H9 (cell line): ENCODE measurements at regions not wholly inside any gene's neighbourhood (a gene's known extent, or its start where the extent isn't known, plus 50 kb on each side); places are given as distances from the start of the nearest gene placed in this dataset.

Experiments used
- DNase-seq: peaks from one replicate; pipeline ENCODE4 v3.0.0-alpha.2; 2017
- H2AFZ ChIP-seq: one replicate; pipeline ENCODE4 v1.6.1; 2013; ENCODE audit warnings: mild to moderate bottlenecking, low read length, control low read depth, moderate library complexity
- H2AK5ac ChIP-seq: 2 replicates; pipeline ENCODE4 v1.6.1; 2013; ENCODE audit warnings: low read length, control low read depth, mixed read lengths; ENCODE audit not compliant: insufficient read length
- H2BK120ac ChIP-seq: one replicate; pipeline ENCODE4 v1.6.1; 2013; ENCODE audit warnings: low read depth, mild to moderate bottlenecking, low read length, control low read depth, inconsistent platforms; ENCODE audit not compliant: poor library complexity, severe bottlenecking
- H2BK12ac ChIP-seq: 2 replicates; pipeline ENCODE4 v1.6.1; 2013; ENCODE audit warnings: low read length, control low read depth, mixed read lengths, low read depth; ENCODE audit not compliant: insufficient read length
- H2BK15ac ChIP-seq: 2 replicates; pipeline ENCODE4 v1.6.1; 2013; ENCODE audit warnings: low read depth, low read length, control low read depth
- H2BK20ac ChIP-seq: one replicate; pipeline ENCODE4 v1.6.1; 2013; ENCODE audit warnings: low read depth, mild to moderate bottlenecking, low read length, control low read depth, inconsistent platforms; ENCODE audit not compliant: poor library complexity, severe bottlenecking
- H2BK5ac ChIP-seq: 2 replicates; pipeline ENCODE4 v1.6.1; 2013; ENCODE audit warnings: low read length, control low read depth, mixed read lengths; ENCODE audit not compliant: insufficient read length
- H3K14ac ChIP-seq: 2 replicates; pipeline ENCODE4 v1.6.1; 2013; ENCODE audit warnings: low read length, control low read depth; ENCODE audit not compliant: insufficient read depth
- H3K18ac ChIP-seq: 2 replicates; pipeline ENCODE4 v1.6.1; 2013; ENCODE audit warnings: low read depth, mild to moderate bottlenecking, mixed read lengths, low read length, control low read depth; ENCODE audit not compliant: insufficient read length
- H3K23ac ChIP-seq: 2 replicates; pipeline ENCODE4 v1.6.1; 2013; ENCODE audit warnings: low read length, control low read depth, mixed read lengths, low read depth; ENCODE audit not compliant: insufficient read length
- H3K23me2 ChIP-seq: 2 replicates; pipeline ENCODE4 v1.6.1; 2013; ENCODE audit warnings: low read depth, mild to moderate bottlenecking, mixed read lengths, low read length, control low read depth; ENCODE audit not compliant: insufficient read length, poor library complexity, severe bottlenecking
- H3K27ac ChIP-seq: 2 replicates; pipeline ENCODE4 v1.5.1; 2013; ENCODE audit warnings: low read length, control low read depth, mixed read lengths, low read depth; ENCODE audit not compliant: insufficient read length
- H3K27me3 ChIP-seq: 2 replicates; pipeline ENCODE4 v1.6.1; 2013; ENCODE audit warnings: low read length, control low read depth, inconsistent platforms; ENCODE audit not compliant: insufficient read depth
- H3K4ac ChIP-seq: 2 replicates; pipeline ENCODE4 v1.6.1; 2013; ENCODE audit warnings: low read depth, mild to moderate bottlenecking, control low read depth, inconsistent platforms, low read length, moderate library complexity
- H3K4me1 ChIP-seq: 2 replicates; pipeline ENCODE4 v1.6.1; 2013; ENCODE audit warnings: low read length, control low read depth, inconsistent platforms; ENCODE audit not compliant: insufficient read depth
- H3K4me2 ChIP-seq: 2 replicates; pipeline ENCODE4 v1.6.1; 2013; ENCODE audit warnings: low read length, control low read depth, mixed read lengths; ENCODE audit not compliant: insufficient read length, insufficient read depth
- H3K56ac ChIP-seq: 2 replicates; pipeline ENCODE4 v1.6.1; 2013; ENCODE audit warnings: low read depth, mild to moderate bottlenecking, mixed read lengths, low read length, control low read depth; ENCODE audit not compliant: insufficient read length
- H3K79me1 ChIP-seq: 2 replicates; pipeline ENCODE4 v1.6.1; 2013; ENCODE audit warnings: low read depth, mild to moderate bottlenecking, moderate library complexity, low read length, control low read depth, inconsistent platforms; ENCODE audit not compliant: insufficient read depth, poor library complexity, severe bottlenecking
- H3K79me2 ChIP-seq: 2 replicates; pipeline ENCODE4 v1.6.1; 2013; ENCODE audit warnings: low read length, control low read depth, inconsistent platforms; ENCODE audit not compliant: insufficient read depth
- H3K9ac ChIP-seq: 2 replicates; pipeline ENCODE4 v1.6.1; 2013; ENCODE audit warnings: low read length, control low read depth, mixed read lengths; ENCODE audit not compliant: insufficient read length; ENCODE audit errors: extremely low read depth
- H3K9me3 ChIP-seq: one replicate; pipeline ENCODE4 v1.6.1; 2013; ENCODE audit warnings: low read depth, low read length, inconsistent platforms; ENCODE audit not compliant: control insufficient read depth
- H3T11ph ChIP-seq: one replicate; pipeline ENCODE4 v1.6.1; 2013; ENCODE audit warnings: mild to moderate bottlenecking, low read length, control low read depth, inconsistent platforms
- H4K20me1 ChIP-seq: one replicate; pipeline ENCODE4 v1.6.1; 2013; ENCODE audit not compliant: control insufficient read depth, insufficient read length, insufficient read depth
- H4K5ac ChIP-seq: 2 replicates; pipeline ENCODE4 v1.6.1; 2013; ENCODE audit warnings: low read depth, mild to moderate bottlenecking, mixed read lengths, low read length, control low read depth; ENCODE audit not compliant: insufficient read length
- H4K8ac ChIP-seq: replicated peaks from 2 replicates; pipeline ENCODE4 v1.6.1; 2013; ENCODE audit warnings: low read length, control low read depth, mixed read lengths, low read depth; ENCODE audit not compliant: insufficient read length
- H4K91ac ChIP-seq: 2 replicates; pipeline ENCODE4 v1.6.1; 2013; ENCODE audit warnings: low read depth, mild to moderate bottlenecking, moderate library complexity, mixed read lengths, low read length, control low read depth; ENCODE audit not compliant: insufficient read length
- H3K27ac Mint-ChIP-seq, 3 experiments: 2 replicates in 2 of 3; 3 replicates in 1 of 3; pipeline ENCODE4 v1.8.0; 2020 to 2021; ENCODE audit warnings: mixed read lengths in 3 of 3, mild to moderate bottlenecking in 1 of 3, moderate library complexity in 1 of 3
- H3K27me3 Mint-ChIP-seq: 2 replicates; pipeline ENCODE4 v1.8.0; 2021; ENCODE audit warnings: low read depth, mild to moderate bottlenecking, moderate library complexity, mixed read lengths
- H3K36me3 Mint-ChIP-seq, 3 experiments: 2 replicates in 2 of 3; 3 replicates in 1 of 3; pipeline ENCODE4 v1.8.0; 2020 to 2021; ENCODE audit warnings: low read depth in 3 of 3, mixed read lengths in 3 of 3; ENCODE audit not compliant: insufficient read depth in 1 of 3
- H3K4me1 Mint-ChIP-seq, 2 experiments: 2 replicates each; pipeline ENCODE4 v1.8.0; 2020; ENCODE audit warnings: mixed read lengths in 2 of 2
- H3K4me3 Mint-ChIP-seq, 2 experiments: 2 replicates in 1 of 2; 3 replicates in 1 of 2; pipeline ENCODE4 v1.8.0; 2020 to 2021; ENCODE audit warnings: mild to moderate bottlenecking in 2 of 2, mixed read lengths in 2 of 2, moderate library complexity in 1 of 2
- H3K9me3 Mint-ChIP-seq, 2 experiments: 2 replicates in 1 of 2; 3 replicates in 1 of 2; pipeline ENCODE4 v1.8.0; 2020; ENCODE audit warnings: mild to moderate bottlenecking in 2 of 2, mixed read lengths in 2 of 2, moderate library complexity in 1 of 2
- WGBS: extraction: QIAGEN DNeasy Blood & Tissue Kit; methylation state at CpG from one replicate; pipeline ENCODE4 v1.1.7; 2013; ENCODE audit warnings: missing lambda C conversion rate, low lambda C conversion rate, mixed read lengths; ENCODE audit not compliant: insufficient read length; ENCODE audit errors: extremely low coverage; 5-methylcytosine and 5-hydroxymethylcytosine counted together
- TF ChIP-seq, protein P1 (sequence below): fragments of 200-600 bp; sonication (generic); conservative IDR thresholded peaks from 3 replicates; pipeline ENCODE4 v1.8.0; 2021; ENCODE audit warnings: antibody characterized with exemption, mild to moderate bottlenecking

- H4K91ac ChIP-seq: no peak overlapping the region
- H3K4me3 Mint-ChIP-seq: no peak overlapping the region
- no peak for DNase-seq
- no peaks in the 10 kb centered on the region for H3K36me3 Mint-ChIP-seq
- no peaks in the 10 kb centered on the region; the same call in none of the 2 replicates for H3K27me3 Mint-ChIP-seq
- H3K27ac Mint-ChIP-seq: no peak overlapping the region
- H2AFZ ChIP-seq: no peak overlapping the region
- H3K9me3 Mint-ChIP-seq: no peaks in the 10 kb centered on the region
- H3K18ac ChIP-seq: no peak overlapping the region
- no peak overlapping the region for H3K27ac ChIP-seq
- H4K8ac ChIP-seq: no peak overlapping the region
- H3K79me2 ChIP-seq: no peaks in the 10 kb centered on the region
- peaks cover 4 to 6% of the 10 kb centered on the region in 2 experiments for H3K4me1 Mint-ChIP-seq
- no peak overlapping the region for H3K9ac ChIP-seq
- H3K4ac ChIP-seq: no peak overlapping the region
- no peak overlapping the region for H2BK15ac ChIP-seq
- no peaks in the 10 kb centered on the region for H3K23me2 ChIP-seq
- no peak overlapping the region for H2BK20ac ChIP-seq
- no peak overlapping the region for H3K14ac ChIP-seq
- no peak overlapping the region for H2BK12ac ChIP-seq
- no peaks in the 10 kb centered on the region for H3K4me1 ChIP-seq
- no peak overlapping the region for H4K5ac ChIP-seq
- H3K27me3 ChIP-seq: no peaks in the 10 kb centered on the region
- no peaks in the 10 kb centered on the region for H4K20me1 ChIP-seq
- H3K4me2 ChIP-seq: no peak overlapping the region
- WGBS: no CpG with 5 or more reads among the region's 2 CpGs
- no peak overlapping the region for H3K56ac ChIP-seq
- no peak overlapping the region for H3K23ac ChIP-seq
- no peak overlapping the region for H2BK5ac ChIP-seq
- TF ChIP-seq, protein P1, sequence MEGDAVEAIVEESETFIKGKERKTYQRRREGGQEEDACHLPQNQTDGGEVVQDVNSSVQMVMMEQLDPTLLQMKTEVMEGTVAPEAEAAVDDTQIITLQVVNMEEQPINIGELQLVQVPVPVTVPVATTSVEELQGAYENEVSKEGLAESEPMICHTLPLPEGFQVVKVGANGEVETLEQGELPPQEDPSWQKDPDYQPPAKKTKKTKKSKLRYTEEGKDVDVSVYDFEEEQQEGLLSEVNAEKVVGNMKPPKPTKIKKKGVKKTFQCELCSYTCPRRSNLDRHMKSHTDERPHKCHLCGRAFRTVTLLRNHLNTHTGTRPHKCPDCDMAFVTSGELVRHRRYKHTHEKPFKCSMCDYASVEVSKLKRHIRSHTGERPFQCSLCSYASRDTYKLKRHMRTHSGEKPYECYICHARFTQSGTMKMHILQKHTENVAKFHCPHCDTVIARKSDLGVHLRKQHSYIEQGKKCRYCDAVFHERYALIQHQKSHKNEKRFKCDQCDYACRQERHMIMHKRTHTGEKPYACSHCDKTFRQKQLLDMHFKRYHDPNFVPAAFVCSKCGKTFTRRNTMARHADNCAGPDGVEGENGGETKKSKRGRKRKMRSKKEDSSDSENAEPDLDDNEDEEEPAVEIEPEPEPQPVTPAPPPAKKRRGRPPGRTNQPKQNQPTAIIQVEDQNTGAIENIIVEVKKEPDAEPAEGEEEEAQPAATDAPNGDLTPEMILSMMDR: no peak
- no peak overlapping the region for H3T11ph ChIP-seq
- H3K79me1 ChIP-seq: no peaks in the 10 kb centered on the region
- no peaks in the 10 kb centered on the region for H3K9me3 ChIP-seq
- no peak overlapping the region for H2BK120ac ChIP-seq
- H2AK5ac ChIP-seq: no peak overlapping the region
Observed at GRCh38 chr17:51546114-51546513, 285.8 kb downstream of the UTP18 start.
